ENCODE measurements at regions not wholly inside any gene's neighbourhood (a gene's known extent, or its start where the extent isn't known, plus 50 kb on each side); places are given as distances from the start of the nearest gene placed in this dataset.
A peak's percentile ranks its signal among the peaks of the same experiment; 100 is the strongest.
"Not testable (repeated sequence)": the region's sequence is repeated elsewhere in the genome, so short reads cannot be mapped to it uniquely, and the experiment has no call there.

DNA sequence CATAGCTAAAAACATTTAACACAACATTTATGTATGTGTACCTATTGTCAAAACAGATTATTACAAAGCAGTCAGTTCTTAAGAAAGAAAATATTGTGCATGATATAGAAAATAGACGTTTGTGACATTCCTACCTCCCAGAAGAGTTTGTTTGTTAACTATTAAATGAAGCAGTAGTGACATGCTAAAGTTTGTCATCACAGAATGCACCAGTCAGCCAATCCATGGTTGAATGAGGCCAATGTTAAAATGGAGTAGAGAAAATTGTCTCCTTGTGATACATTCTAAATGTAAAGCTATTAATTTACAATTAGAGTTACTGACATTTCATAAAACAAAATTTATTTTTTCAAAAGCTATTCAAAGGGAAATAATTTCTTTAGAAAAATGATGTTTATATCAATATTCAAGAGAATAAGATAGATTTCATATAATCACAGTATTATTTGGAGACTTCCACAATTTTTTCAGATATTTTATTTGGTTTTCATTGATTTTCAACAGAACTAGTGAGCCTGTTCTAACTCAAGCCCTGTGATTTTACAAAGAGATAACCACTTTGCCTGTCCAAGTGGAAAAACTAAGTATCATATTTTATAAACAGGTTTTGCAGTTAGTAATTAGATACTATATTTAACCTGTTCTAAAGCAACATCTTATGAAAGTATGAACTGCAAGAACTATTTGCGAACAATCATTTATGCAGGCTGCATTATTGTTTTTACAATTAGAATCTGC is 176.8 kb downstream of the ISL1 start:
- DNase-seq (ENCODE audit: low spot score), result no peak

DNA sequence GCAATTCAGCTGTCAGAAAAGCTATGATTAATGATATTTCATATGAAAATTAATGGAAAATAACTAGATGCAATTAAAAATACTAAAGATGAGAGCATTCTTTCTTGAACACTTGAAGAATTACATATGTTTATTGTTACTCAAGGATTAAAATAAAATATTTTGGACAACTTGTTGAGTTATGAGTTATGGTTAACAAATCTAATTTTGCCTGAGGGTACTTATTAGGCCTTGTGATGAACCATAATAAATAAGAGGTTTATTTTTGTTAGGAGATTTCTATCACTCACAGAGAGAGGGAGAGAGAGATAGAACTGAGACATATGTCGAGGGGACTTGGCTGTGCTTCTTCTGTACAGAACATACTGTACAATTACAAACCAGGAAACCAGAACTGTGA is 183.7 kb downstream of the ISL1 start:
- DNase-seq (ENCODE audit: low spot score), result no peak

DNA sequence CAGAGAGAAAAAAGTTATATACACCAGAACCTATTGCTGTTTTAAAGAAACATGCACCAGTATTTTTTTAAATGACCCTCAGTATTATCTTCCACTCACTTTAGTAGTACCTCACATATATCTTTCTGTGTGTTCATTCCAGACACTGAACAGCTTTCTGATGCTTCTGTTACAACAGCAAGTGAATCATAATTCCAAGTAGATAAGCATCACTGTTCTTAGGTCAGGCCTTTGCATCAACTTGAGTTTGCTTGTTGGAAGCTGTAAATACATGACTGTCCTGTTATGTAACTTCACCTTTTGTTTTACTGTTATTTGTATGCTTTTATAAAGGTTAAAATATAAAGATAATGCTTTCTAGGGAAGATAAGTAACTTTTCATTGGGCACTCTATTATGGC is 184.4 kb downstream of the ISL1 start:
- no peak for DNase-seq (ENCODE audit: low spot score)

DNA sequence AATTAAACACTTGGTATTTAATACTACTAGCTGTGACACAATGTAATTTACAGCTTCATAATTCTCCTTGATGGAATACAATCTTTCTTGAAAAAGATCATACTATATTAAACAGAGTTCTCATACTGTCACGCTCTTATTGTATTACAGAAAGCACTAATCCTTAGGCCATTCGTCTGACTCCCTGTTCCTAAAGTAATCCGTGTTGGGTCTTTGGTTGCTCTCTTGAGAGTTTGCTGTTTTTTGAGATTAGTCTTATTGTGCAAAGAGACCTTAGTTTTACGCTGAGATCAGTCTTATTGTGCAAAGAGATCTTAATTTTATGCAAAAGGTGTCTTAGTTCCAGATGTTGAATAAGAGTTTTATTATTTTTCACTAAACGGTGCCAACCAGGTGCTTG is 190.6 kb downstream of the ISL1 start:
- no peak for DNase-seq (ENCODE audit: low spot score)

DNA sequence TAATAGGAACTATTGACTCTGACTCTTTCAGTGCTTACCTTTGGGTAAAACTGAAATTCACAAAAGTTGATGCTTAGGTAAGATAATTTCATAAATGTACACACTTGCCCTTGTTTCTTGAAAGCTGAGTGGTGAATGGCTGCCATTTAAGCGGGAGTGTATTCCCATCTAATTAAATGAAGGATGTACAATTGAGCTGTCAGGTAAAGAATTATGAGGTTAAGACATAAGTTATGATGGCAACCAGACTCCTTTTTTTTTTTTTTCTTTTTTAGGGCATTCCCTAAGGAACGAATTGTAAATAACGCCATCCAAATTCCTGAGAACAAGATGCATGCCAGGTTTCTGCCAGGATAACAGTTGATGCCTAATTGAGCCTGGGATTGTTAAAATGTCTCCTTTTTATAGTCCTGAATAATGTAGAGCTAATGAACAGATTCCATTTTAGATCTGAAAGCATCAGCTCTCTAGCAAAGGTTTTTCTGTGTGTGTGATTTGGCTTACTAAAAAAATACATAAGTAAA is 199.7 kb downstream of the ISL1 start:
- no peak for DNase-seq (ENCODE audit: low spot score)

DNA sequence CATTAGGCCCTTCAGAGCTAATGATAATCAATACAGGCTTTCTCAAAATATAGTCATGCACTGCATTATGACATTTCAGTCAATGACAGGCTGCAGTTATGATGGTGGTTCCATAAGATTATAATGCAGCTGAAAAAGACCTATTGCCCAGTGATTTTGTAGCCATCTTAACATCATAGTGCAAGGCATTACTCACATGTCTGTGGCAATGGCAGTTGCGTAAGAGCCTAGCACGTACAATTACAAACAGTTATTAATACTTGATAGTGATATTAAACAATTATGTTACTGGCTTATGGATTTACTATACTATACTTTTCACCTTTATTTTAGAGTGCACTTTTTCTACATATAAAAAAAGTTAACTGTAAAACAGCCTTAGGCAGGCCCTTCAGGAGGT is 214.8 kb downstream of the ISL1 start:
- no peak for DNase-seq (ENCODE audit: low spot score)

DNA sequence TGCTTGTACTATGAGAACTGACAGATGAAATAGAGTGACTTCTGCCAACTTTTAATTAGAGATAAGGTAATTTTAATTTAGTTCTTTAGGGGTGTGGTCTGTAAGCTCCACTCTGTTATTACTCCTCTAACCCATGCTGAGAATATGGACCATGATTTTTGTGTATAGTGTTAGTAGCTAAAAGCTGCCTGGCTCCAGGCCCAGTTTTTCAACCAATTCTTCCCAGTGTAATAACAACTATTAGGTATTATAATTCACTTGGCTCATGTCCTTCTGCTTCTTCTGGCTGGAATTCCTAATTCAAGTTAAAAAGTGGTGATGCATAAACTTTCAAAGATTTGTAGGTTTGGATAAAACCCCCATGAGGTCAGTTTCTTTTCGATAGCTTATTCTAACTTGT is 216.3 kb downstream of the ISL1 start:
- DNase-seq (ENCODE audit: low spot score), result no peak

DNA sequence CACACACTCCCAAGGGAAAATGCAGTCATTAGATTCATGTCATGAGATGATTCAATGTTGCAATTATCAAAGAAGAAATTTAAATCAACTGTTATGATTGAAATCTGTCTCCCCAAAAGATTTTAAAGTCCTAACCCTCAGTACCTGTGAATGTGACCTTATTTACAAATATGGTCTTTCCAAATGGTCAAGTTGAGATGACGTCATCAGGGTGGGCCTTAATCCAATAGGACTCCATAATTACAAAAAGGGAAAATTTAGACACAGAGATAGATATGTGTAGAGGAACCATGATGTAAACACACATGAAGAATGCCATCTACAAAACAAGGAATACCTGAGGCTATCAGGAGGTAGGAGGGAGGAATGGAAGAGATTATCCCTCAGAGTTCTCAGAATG is 221.1 kb downstream of the ISL1 start:
- no peak for DNase-seq (ENCODE audit: low spot score)

DNA sequence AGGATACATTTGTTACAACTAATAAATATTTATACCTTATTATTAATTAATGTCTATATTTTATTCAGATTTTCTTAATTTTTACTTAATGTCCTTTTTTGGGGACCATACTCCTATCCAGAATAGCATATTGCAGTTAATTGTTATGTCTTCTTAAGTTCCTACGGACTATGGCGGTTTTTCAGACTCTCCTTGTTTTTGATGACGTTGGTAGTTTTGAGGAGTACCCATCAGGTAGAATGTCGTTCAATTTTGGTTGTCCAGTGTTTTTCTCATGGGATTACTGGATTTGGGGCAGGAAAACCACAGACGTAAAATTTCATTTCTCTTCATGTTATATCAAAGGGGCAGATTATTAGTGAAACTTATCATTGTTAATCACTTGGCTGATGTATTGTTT is 223.7 kb downstream of the ISL1 start:
- DNase-seq (ENCODE audit: low spot score), result no peak

DNA sequence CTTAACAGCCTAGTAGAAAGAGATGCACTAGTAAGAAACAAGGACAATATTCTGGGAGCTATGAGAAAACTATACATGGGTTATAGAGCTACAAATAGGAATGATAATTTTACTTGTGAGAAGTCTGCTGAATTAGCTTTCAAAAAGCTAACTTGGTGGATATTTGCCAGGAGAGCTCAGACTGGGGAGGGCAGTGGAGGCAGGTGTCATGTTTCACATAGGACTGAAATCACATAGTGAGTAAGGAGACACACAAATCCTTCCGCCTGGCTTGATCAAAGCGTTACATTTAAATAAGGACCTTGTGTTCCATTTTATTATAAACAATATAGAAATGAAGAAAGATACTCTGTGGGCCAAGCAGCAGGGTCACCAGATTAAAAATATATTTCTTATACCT is 235.0 kb downstream of the ISL1 start:
- DNase-seq (ENCODE audit: low spot score), result no peak

DNA sequence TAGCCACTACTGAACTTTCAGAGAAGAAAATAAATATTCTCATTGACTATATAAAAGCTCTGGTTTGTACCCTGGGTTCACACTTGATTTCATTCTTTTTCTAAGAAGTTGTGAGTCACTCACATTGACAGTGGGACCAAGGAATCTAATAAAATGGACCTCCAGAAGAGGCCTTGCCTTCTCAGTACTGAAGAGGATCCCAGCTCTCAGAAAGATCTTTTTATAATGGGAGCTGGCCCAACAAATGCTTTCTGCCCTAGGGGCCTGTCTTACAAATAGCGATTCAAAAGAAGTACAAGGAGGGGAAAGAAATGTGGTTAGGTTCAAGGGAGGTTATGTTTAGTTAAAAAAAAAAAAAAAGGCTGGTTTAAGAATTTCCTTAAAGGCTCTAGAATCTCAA is 237.9 kb downstream of the ISL1 start:
- no peak for DNase-seq (ENCODE audit: low spot score)

DNA sequence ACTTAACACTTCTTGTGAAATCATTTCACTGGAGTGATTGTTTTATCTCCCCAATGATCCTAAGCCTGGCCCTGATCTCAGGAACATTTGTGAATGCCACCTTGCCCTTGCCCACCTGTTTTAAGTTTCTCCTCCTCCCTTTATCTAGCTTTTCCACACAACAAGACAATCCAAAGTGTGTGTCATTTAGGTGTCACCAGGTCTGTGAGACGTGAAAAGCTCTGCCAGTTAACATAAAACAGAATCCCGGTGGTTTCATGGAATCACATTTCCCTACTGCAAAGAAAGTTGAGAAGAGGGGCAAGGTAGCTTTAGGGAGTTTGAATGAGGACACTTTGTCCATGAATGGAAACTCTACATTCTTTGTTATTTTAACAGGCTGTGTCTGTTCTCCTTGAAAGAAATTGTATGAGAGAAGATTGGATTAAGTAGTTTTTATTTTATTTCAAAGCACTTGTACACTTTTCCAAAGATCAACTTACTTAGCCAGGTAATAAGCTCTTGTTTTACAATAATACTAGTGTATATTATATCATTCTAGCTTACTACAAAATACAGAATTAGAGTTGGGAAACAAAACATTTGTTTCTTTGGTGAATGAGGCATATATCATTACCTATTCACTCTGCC is 239.0 kb downstream of the ISL1 start:
- DNase-seq (ENCODE audit: low spot score), result no peak

DNA sequence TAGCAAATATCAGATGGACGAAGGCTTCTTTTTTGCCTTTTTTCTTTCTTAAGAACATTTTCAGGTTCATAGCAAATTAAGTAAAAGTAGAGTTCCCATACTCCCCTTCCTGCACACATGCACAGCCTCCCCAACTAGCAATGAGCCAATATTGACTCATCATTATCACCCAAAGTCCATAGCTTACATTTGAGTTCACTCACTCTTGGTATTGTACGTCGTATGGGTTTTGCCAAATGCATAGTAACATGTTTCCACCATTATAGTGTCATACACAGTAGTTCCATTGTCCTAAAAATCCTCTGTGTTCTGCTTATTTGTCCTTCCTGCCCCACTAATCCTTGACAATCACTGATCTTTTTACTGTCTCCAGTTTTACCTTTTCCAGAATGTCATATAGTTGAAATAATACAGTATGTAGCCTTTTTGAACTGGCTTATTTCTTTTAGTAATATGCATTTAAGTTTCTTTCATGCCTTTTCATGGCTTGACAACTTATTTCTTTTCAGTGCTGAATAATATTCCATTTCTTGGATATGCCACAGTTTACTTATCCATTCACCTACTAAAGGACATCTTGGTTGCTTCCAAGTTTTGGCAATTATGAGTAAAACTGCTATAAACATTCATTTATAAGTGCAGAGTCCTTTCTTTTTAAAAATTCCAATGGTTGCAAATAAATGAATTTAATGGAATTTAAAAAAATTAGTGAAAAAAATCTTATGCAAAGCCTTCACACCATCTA is 242.1 kb downstream of the ISL1 start:
- no peak for DNase-seq (ENCODE audit: low spot score)

DNA sequence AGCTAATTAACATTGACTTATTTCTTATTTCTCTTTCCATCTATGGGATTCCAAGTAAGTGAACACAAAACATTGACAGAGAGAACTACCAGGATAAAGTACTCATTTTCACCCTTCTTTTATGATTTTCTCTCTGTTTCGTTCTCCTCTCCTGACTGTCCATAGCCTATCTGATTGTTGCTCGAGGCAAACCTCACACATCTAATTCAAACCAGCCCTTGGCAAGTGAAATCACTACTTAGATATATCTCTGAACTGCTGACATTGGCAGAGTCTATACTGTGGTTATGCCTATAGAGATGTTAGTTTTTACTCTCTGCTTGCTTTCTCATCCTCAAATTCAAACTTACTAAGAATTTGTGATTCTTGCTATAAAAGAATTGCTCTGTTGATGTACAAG is 248.8 kb downstream of the ISL1 start:
- DNase-seq (ENCODE audit: low spot score), result no peak

DNA sequence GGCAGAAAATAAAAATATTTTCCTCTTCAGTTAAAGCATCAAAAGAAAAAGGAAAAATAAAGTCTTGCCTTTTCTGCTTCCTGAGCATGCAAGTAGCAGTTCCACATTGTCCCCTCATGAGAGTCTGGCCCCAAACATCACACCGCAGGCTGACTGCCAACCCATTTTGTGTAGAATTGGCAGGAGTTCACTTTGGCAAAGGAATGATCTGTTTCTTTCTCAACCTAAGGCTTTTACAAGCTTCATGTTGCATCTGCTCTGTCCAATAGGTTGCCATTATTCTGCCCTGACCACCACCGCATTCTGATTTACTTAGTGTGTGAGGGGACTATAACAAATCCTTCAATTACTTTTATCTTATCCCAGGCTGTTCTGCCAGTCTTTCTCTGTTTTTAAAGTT is 249.5 kb downstream of the ISL1 start:
- peak; percentile 8 for DNase-seq (ENCODE audit: low spot score)

DNA sequence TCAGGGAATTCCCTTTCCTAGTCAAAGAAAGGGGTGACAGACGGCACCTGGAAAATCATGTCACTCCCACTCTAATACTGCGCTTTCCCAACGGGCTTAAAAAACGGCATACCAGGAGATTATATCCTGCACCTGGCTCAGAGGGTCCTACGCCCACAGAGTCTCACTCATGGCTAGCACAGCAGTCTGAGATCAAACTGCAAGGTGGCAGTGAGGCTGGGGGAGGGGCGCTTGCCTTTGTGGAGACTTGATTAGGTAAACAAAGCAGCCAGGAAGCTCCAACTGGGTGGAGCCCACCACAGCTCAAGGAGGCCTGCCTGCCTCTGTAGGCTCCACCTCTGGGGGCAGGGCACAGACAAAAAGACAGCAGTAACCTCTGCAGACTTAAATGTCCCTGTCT is 253.7 kb downstream of the ISL1 start:
- DNase-seq (ENCODE audit: low spot score), result not testable (repeated sequence)

DNA sequence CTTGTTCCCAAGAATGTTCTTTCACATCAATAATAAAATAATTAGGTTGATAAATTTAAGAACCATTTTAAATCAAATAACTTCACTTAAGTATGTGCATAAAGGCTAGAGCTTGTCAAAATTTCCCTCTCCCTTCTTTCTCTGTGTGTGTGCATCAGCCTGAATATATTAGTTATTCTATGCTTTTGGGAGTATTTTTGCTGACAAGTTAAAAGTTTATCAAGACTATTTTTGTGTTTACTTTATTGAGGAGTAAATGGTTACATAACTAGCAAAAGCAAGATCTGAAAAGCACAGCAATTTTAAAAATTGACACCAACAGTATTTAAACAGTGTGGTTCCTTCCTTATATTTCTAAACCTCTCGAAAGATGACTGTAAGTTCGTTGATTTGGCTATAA is 261.7 kb downstream of the ISL1 start:
- no peak for DNase-seq (ENCODE audit: low spot score)

DNA sequence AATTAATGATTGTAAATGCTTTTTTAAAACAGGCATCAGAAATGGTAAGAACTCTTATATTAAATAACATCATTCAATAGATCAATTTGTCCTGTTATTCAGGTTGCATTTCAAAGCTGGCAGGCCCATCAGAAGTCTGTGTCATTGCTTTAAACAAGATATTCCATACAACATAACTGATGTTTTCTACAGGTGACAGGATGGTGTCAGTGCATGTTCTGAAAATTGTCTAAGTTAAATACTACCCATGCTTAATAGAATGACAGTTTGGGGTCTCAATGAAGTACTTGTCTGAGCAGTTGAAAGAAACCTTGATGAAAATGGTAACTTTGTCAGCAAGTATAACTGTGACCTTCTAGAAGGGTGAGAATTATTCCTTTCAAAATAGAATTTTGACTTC is 263.2 kb downstream of the ISL1 start:
- DNase-seq (ENCODE audit: low spot score), result no peak

DNA sequence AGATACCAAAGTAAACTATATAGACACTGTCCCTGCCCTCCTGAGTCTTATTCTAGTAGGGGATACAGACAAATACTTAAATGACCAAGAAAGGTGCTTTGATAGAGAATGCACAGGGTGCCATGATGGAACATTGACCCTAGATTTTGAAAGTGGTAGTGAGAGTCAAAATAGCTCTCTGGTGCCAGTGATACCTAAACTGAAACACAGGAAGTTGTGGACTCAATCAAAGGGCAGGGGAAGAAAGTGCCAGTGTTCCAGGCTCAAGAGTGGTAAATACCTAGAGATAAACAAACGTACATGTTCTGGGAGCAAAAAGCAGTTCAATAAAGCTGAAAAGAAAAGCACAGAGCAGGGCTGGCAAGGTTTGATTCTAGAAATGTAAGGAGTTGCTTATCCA is 267.6 kb downstream of the ISL1 start:
- DNase-seq (ENCODE audit: low spot score), result no peak

DNA sequence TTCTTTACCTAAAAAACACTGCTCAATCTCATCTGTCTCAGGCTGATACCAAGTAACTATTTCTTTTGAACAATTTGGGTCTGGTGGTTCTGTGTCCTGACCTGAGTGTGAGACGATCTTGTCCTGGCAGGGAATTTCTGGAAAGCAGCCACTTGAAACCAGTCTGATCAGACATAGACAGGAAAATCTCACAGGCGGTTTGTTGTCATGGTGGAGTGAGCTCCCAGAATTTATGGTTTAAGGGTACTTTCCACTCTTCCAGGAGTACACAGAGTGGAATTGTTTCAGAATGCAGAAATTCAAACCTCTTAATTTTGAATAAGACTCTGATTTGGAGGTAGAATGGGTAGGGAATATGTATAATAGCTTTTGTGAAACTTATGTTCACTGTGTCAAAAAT is 268.2 kb downstream of the ISL1 start:
- DNase-seq (ENCODE audit: low spot score), result no peak

DNA sequence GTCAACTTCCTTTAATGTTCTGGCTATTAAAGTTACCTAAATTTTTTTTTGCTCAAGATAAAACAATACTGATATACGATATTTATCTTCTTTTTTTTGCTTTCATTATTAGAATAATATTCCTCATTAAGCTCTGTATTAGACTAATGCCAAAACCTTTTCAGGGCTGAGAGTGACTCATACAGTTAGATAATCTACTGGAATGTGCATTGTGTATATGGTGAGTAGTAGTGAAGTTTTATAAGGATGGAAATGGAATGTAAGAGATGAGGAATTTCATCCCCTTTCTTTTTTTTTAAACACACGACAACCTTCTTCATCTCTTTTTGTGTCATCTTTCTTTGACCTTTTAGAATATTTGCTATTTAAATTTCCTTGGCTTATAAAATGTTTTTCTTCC is 268.6 kb downstream of the ISL1 start:
- no peak for DNase-seq (ENCODE audit: low spot score)

DNA sequence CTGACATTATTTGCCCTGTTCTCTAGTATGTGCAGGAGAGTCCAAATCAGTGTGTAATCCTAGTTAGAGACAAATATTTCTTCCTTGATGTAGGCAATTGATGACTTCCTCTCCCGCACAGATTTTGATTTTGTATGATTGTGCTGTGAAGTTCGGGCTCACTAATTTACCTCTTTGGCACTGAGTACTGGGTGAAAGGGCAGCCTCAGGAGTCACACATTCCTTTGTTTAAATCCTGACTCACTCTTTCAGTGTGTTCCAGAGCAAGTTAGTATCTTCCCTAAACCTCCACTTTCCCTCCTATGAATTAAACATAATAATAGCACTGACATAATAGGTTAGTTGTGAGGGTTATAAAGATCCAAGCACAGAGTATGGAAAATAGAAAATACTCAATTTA is 269.7 kb downstream of the ISL1 start:
- no peak for DNase-seq (ENCODE audit: low spot score)
